DMS79 (cell line): ENCODE measurements at regions not wholly inside any gene's neighbourhood (a gene's known extent, or its start where the extent isn't known, plus 50 kb on each side); places are given as distances from the start of the nearest gene placed in this dataset.

Source experiments
- DNase-seq: peaks from one replicate; lab custom pipeline; 2025; lab: John Stamatoyannopoulos, UW

DNA sequence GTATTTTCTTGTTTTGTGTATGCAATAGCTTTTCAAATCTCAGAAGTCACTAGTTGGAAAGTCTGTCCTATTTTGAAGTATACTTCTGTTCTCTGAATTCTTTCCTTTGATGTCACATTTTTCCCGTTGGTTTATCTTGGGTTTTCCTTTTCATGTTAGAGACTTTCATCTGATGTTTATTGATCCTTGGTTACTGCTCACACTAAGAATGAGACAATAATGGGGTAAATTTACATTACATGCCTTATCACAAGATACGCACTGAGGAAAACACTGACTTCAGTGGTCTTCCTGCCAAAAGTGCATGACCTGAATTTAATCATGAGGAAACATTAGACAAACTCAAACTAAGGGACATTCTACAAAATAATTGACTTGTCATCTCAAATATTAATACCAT lies 63.5 kb upstream of the C1GALT1 start:
- no peak for DNase-seq

DNA sequence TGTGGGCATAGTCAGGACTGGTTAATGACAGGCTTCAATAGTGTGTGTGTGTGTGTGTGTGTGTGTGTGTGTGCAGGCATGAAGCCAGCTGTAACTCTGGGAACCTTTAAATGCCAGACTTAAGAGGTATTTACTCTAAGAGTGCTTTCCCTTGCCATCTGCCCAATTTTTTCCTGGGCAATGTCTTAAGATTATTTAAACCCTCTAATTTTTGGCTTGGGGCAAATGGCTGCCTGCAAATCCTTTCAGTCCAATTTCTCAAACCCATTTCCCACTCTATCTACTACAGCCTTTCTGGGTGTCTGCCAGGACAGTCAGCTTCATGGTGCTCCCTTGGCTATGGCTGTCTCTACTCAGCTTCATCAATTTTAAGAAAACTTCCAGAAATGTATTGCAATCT lies 62.6 kb upstream of the C1GALT1 start:
- DNase-seq: no peak

DNA sequence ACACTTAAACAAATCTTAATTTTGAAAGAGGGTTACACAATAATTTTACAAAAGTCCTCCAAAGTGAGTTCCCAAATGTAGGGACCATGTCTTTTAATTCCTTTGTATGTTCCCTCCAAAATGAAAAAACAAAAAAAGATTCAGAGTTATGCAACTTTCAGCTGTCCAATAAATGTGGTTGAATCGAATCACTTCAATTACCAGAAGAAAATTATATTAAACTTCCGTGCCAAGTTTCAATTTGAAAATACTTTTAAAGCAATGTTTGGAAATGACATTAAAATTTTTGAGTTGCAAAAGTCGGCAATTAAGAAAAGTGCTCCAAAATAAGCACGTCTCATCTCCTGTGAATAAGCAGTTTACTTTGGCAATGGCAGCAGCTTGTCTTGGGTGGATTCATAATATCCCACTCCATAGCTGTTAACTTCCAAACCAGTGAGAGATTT lies 60.3 kb upstream of the C1GALT1 start:
- DNase-seq: no peak

DNA sequence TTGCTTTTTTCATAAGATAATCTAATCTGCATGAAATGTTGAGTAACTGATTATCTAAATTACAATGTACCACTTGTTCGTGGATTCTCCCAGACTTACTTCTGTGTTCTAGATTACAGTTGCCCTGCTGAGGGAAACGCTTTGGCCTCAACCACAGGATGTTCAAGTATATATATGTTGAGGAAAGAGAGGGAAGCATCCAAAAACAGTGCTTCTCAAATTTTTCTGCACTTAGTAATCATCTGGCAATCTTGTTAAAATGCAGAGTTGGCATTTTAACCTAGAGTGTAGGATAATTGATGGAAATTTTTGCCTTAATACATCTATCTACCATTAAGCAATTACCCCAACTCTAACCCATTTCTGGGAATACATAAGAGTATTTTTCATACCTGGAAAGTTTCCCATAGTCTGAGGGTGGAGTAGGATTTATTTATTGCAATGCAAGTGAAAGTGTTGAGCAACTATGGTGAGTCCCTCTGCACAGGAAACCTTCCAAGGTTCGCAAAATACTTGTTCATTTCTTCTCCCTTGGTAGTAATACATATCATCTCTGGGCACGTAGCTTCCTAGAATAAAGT lies 59.6 kb upstream of the C1GALT1 start:
- DNase-seq: no peak

DNA sequence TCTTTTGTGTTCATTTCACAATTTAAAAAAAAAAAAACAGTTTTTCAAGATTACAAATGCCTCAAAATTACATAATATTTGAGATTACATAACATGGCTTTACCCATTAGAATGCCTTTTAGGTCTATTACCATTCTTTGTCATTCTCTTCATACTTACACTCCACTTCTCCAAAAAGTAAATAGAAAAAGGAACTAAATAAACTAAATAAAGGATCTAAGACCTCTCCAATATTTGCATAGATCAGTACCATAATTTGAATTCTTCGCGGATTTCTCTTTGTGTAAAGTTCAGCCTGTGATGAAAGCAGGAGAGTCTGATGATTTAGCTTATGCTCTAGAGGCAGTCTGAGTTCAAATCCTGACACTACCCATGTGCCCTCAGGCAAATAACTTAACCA lies 56.4 kb upstream of the C1GALT1 start:
- no peak for DNase-seq

DNA sequence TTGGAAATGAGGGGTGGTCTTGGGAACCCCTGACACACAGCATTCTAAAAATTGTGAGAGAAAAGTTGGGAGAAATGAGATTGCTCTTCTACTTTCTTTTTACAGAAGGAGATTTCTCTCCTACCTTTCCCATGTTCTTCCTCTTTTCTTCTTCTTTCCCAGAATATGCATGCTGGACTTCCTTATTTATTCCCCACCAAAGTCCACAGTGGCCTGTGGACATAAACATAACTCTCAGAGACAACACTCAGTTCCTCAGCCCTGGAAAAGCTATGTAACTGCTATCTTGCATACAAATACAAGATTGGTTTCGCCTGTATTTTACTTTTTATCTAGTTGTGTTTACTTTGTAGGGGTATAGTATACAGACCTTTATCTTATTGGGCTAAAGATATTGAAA lies 54.6 kb upstream of the C1GALT1 start:
- DNase-seq: no peak

DNA sequence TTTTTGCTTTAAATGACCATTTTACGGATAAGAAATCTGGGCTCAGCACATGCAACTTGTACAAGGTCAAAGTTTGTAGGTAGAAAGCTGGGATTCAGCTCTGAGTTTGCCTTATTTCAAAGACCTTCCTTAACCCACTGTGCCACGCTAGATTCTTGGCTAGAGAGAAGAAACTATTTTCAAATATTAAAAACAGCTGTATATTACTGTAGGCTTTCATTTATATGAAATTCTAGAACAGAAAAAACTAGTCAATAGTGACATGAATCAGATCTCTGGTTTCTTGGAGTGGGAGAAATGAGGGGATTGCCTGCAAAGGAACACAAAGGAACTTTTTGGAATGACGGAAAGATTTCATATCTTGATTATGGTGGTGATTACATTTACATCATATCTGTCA lies 53.0 kb upstream of the C1GALT1 start:
- DNase-seq: no peak

DNA sequence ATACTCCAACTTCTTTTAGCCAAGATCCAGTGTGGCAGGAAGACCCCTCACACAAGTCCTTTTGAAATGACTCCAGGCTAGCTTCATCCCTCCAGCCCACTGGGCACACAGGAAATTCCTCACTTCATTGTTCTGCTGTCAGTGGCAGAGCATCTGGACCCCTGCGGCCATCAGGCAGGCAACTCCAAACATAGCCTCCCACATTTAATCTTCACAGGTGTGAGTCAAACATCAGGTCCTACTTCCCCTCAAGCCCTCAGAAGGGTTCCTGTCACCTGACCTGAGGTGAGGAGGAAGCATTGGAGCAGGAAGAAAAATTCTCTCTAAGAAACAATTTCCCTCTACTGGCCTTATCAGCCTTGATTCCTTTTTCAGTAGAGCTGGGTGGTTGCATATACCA lies 51.1 kb upstream of the C1GALT1 start:
- no peak for DNase-seq
